OCI-LY3 (cell line): ENCODE measurements at regions not wholly inside any gene's neighbourhood (a gene's known extent, or its start where the extent isn't known, plus 50 kb on each side); places are given as distances from the start of the nearest gene placed in this dataset.

Source experiments
- EZH2phosphoT487 ChIP-seq: fragments of 200-600 bp; shearing (Covaris generic); IDR thresholded peaks from 2 replicates; pipeline ENCODE4 v1.6.1; 2018; ENCODE audit warnings: antibody characterized with exemption, mixed run types, low read depth
- TF ChIP-seq, protein P1 (sequence below): fragments of 200-600, 300-600 bp; sonication (generic); IDR thresholded peaks from 2 replicates; pipeline ENCODE4 v1.5.1; 2014; ENCODE audit warnings: antibody characterized with exemption, low read length, low read depth

GRCh38 chr12:59446116-59446515 is 149.7 kb upstream of the SLC16A7 start:
- TF ChIP-seq, protein P1, sequence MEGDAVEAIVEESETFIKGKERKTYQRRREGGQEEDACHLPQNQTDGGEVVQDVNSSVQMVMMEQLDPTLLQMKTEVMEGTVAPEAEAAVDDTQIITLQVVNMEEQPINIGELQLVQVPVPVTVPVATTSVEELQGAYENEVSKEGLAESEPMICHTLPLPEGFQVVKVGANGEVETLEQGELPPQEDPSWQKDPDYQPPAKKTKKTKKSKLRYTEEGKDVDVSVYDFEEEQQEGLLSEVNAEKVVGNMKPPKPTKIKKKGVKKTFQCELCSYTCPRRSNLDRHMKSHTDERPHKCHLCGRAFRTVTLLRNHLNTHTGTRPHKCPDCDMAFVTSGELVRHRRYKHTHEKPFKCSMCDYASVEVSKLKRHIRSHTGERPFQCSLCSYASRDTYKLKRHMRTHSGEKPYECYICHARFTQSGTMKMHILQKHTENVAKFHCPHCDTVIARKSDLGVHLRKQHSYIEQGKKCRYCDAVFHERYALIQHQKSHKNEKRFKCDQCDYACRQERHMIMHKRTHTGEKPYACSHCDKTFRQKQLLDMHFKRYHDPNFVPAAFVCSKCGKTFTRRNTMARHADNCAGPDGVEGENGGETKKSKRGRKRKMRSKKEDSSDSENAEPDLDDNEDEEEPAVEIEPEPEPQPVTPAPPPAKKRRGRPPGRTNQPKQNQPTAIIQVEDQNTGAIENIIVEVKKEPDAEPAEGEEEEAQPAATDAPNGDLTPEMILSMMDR, result no peak
- TF ChIP-seq EZH2phosphoT487, result no peak
